D721Med (cell line): ENCODE measurements at regions not wholly inside any gene's neighbourhood (a gene's known extent, or its start where the extent isn't known, plus 50 kb on each side); places are given as distances from the start of the nearest gene placed in this dataset.

Experiments
- DNase-seq: peaks from one replicate; pipeline ENCODE4 v3.0.0; 2011; ENCODE audit warnings: low spot score; ENCODE audit not compliant: insufficient read length
- FAIRE-seq: peaks from 2 replicates; lab custom pipeline; 2011; peaks lifted over from hg19 to GRCh38; lab: Jason Lieb, UNC
- TF ChIP-seq, protein P1 (sequence below): IDR thresholded peaks from 2 replicates; pipeline ENCODE4 v1.5.1; 2012; ENCODE audit warnings: mild to moderate bottlenecking, control low read depth; ENCODE audit not compliant: insufficient read depth; ENCODE audit errors: missing control alignments

GRCh38 chr14:61226015-61226654, 55.0 kb downstream of the TMEM30B start:
- FAIRE-seq = no peak
- TF ChIP-seq, protein P1, sequence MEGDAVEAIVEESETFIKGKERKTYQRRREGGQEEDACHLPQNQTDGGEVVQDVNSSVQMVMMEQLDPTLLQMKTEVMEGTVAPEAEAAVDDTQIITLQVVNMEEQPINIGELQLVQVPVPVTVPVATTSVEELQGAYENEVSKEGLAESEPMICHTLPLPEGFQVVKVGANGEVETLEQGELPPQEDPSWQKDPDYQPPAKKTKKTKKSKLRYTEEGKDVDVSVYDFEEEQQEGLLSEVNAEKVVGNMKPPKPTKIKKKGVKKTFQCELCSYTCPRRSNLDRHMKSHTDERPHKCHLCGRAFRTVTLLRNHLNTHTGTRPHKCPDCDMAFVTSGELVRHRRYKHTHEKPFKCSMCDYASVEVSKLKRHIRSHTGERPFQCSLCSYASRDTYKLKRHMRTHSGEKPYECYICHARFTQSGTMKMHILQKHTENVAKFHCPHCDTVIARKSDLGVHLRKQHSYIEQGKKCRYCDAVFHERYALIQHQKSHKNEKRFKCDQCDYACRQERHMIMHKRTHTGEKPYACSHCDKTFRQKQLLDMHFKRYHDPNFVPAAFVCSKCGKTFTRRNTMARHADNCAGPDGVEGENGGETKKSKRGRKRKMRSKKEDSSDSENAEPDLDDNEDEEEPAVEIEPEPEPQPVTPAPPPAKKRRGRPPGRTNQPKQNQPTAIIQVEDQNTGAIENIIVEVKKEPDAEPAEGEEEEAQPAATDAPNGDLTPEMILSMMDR = no peak
- no peak for DNase-seq

DNA sequence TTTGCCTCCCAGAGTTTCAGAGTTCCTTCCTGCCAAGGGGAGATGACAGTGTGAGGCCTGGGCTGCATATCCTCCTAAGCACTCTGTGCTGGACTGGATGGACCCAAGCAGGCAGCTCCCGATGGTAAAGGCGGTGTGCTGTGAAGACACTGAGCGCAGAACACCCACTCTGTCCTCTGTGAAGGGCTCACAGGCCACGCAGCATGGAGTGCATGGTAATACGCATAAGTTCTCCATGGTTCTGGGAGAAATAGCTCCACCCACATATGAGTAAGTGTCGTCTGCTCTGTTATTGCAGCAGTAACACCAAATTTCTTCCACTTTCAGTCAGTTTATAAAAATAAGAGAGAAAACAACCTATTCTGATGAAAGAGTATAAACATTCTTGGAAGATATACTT, 55.8 kb downstream of the TMEM30B start:
- FAIRE-seq (no peak), DNase-seq (no peak)
- TF ChIP-seq, protein P1 = no peak

GRCh38 chr14:61223552-61223951, 57.6 kb downstream of the TMEM30B start:
- no peak for DNase-seq
- TF ChIP-seq, protein P1 = no peak
- FAIRE-seq = no peak

- FAIRE-seq = no peak
- DNase-seq = no peak
Measured at GRCh38 chr14:61222388-61222787, 58.8 kb downstream of the TMEM30B start.

DNA sequence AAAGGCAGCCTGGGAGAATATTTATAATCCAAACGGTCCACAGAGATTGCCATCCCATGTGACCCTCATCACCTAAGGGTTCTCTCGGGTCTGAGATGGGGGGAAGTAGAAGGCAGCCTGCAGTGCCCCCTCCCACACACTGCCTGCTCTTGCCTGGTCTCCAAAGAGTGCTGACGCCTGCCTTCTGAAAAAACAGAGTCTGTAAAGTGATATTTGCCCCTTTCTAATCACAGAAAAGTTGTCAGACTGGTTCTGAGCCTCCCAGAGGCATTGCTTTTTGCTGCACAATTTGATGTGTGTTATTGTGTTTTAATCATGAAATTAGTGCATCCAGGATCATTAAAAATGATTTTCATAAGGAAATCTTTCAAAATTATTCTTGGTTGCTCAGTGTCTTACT, 59.2 kb downstream of the TMEM30B start:
- FAIRE-seq (no peak), DNase-seq (no peak)
- TF ChIP-seq, protein P1 = no peak

More at GRCh38 chr14:61222388-61222787, 58.8 kb downstream of the TMEM30B start:
- TF ChIP-seq, protein P1 = no peak

- TF ChIP-seq, protein P1 = no peak
- DNase-seq (no peak), FAIRE-seq (no peak)
Measured at GRCh38 chr14:61219673-61220072, 61.5 kb downstream of the TMEM30B start.

DNA sequence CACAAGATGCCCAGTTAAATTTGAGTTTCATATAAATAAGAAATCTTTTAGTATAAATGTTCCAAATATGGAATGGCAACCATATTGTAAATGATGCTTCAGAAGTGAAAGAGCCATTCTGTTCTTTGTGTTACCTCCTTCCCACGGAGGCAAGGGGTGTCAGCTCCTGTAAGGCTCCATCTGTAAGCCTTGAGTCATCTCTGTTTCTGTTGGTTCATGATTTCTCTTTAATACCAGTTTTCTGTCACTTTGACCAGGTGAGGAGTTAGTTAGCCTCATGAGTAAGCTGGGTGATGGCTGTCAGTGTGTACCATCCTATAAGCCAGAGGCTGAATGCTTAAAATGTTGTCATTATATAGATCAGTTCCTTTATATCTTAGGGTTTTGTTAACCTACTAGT, 61.9 kb downstream of the TMEM30B start:
- TF ChIP-seq, protein P1 = no peak
- DNase-seq (no peak), FAIRE-seq (no peak)
